HG02885 (cell line): ENCODE measurements at regions not wholly inside any gene's neighbourhood (a gene's known extent, or its start where the extent isn't known, plus 50 kb on each side); places are given as distances from the start of the nearest gene placed in this dataset.

Source experiments
- ATAC-seq: cut with Tn5 transposase; IDR thresholded peaks from one replicate; pipeline ENCODE4 v1.9.1; 2021; ENCODE audit warnings: mild to moderate bottlenecking; ENCODE audit not compliant: unreplicated experiment, poor library complexity

DNA sequence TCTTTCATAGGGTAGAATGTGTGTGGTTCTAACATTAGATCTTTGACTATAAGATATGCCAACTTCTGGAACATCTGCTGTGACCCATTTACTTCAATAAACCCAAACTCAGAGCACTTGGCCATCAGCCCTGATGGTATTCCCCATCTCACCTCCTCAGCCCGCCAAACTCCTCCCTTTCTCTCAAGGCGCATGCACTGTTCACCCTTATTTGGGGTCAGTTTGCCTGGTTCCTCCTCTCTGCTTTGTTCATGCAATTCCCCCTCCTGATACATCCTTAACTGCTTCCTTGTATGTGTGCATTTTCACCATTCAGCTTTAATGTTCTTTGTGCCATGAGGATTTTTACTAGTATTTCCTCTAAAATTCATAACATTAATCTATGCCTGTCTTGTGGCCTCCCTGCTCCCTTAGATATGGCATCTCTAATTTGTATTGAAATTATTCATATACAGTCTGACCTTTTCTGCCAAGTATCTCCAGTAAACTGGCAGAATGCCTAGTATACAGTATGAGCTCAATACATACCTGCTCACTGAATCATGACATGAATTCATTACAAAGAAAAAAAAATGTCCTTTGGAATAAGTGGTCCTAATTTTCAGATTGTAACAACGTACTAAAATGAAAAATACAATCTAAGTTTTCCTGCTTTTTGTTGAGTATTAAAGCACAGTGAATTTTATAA, 336.8 kb upstream of the IGFBP3 start:
- no peak for ATAC-seq

- no peak for ATAC-seq
Observed at GRCh38 chr7:46256870-46257661, 336.0 kb upstream of the IGFBP3 start.

DNA sequence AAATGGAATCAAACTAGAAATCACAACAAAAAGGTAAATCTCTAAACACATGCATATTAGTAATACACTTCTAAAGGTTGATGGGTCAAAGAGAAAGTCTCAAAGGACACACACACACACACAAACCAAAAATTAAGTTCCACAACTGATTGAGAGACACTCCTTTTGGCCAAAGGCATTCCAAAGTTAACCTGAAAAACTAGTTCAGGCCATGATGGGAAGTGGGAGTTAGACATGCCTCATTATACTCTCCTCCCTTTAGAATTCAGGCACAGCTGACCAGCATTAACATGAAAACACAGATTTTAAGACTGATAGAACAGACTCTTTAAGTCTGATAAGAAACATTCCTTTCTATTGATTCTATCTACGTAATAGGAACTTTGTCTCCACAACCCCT, 332.4 kb upstream of the IGFBP3 start:
- ATAC-seq = no peak

DNA sequence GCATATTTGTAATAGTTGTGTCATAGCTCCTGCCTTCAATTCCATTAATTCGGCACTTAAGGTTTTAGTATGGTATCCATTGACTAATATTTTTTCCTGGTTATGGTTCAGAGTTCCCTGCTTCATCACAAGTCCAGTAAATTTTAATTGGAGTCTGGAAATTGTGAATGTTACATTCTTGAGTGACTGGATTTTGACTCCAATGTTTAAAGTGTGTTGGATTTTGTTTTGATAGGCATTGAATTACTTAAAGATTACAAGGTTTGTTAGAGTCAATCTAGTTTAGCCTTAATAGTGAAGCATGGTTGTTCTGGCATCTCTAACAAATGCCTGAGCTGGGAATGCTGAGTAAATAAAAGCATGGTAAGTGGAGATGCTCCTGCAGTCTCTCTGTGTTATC, 326.6 kb upstream of the IGFBP3 start:
- ATAC-seq = no peak

- no peak for ATAC-seq
Observed at GRCh38 chr7:46245586-46246111, 324.6 kb upstream of the IGFBP3 start.

GRCh38 chr7:46244757-46245156, 323.7 kb upstream of the IGFBP3 start:
- no peak for ATAC-seq

DNA sequence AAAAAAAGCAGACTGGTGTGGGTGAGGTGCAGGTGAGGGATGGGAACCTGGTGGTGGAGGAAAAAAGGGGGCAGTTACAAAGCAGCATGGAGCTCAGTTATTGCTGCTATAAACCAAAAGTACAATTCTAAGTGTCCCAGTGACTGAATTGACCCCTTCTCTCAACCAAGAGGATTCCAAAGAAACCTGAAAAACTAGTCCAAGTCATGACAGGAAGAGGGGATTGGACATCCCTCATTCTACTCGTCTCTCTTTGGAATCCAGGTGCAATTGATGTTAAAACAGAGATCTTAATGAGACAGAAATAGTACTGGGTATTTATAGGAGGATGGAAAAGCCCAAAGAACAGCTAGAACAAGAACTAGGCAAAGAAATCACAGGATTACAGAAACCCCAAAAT, 322.3 kb upstream of the IGFBP3 start:
- ATAC-seq = no peak

- no peak for ATAC-seq
Observed at GRCh38 chr7:46239846-46240245, 318.8 kb upstream of the IGFBP3 start.

DNA sequence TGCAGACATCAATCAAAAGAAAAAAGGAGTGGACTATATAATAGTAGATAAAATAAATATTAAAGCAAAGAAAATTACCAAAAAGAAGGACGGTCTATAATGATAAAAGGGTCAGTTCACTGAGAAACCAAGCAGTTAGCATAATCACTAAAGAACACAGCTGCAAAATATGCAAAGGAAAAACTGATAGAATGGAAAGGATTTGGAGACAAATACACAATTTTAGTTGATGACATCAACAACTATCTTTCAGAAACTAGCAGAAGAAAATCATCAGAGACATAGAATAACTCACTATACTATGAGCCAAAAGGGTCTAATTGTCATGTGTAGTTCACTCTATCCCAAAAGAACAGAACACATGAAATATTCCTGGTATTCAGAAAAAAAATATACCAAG, 316.4 kb upstream of the IGFBP3 start:
- ATAC-seq = no peak

- peak; percentile 69 for ATAC-seq
Observed at GRCh38 chr7:46233585-46234329, 312.7 kb upstream of the IGFBP3 start.

- no peak for ATAC-seq
Observed at GRCh38 chr7:46230990-46231305, 309.9 kb upstream of the IGFBP3 start.

DNA sequence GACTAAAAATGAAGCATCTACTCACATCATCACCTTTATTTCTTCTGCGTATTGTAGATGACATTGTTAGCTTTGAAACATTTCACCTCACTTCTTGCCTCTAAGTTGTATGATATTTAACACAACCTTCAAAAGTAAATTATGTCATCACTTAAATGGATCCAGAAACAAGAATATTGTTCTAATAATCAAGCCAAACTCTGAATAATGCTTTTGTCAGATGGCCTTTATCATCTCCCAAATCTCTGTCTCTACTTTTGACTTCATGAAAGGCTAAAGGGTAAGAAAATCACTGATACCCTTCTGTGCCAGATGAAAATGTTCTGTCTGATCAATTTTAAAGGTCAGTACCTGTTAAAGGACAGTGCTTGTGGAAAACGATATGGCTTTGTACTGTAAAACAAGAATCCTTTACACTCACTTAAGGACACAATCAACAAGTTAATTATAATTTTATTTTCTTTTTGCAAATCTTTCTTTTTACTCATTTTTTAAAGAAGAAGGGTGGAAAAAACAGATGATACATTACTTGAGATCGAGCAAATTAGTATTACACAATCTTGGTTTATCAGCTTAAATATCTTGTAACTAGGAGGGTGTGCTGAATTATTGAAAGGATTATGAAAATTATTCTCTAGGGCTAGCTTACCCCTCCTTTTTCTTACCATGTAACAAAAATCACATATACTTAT, 309.4 kb upstream of the IGFBP3 start:
- no peak for ATAC-seq

DNA sequence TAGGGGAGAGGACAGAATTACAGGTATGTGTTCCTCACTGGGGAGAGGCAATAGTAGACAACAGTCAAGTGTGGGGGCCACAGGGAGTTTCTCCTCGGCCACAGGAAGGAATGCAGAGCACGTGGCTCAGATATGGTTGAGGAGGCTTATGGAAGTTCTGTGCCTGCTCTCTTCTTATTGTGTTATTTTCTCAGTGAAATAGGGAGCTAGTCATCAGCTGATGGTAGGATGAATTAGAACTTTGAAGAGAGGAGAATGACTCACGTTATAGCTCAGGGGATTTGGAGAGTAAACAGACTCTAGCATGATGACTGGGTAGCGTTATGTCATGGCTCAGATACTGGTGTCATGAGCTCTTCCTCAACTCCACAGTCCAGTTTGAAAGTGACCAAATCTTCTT, 308.3 kb upstream of the IGFBP3 start:
- ATAC-seq = no peak

GRCh38 chr7:46226860-46227259, 305.8 kb upstream of the IGFBP3 start:
- ATAC-seq = no peak

DNA sequence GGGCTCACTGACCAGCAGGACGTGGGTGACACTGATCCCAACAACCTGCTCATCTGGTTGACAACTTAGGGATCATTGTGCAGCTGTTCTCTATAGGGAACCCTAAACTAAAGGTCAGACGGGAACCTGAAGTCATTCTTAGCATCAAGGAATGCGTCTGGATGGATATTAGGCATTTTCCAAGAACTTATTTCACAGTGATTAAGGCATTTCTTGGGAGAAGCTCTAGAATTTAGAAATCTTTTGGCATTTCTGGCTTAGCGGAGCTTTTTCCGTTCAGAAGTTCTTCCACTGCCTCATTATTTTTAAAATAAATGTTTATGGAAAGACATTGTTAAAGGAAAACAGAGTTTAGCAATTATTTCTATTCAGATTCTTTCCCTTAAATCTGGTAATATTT, 303.3 kb upstream of the IGFBP3 start:
- no peak for ATAC-seq

GRCh38 chr7:46220066-46220630, 299.1 kb upstream of the IGFBP3 start:
- no peak for ATAC-seq

DNA sequence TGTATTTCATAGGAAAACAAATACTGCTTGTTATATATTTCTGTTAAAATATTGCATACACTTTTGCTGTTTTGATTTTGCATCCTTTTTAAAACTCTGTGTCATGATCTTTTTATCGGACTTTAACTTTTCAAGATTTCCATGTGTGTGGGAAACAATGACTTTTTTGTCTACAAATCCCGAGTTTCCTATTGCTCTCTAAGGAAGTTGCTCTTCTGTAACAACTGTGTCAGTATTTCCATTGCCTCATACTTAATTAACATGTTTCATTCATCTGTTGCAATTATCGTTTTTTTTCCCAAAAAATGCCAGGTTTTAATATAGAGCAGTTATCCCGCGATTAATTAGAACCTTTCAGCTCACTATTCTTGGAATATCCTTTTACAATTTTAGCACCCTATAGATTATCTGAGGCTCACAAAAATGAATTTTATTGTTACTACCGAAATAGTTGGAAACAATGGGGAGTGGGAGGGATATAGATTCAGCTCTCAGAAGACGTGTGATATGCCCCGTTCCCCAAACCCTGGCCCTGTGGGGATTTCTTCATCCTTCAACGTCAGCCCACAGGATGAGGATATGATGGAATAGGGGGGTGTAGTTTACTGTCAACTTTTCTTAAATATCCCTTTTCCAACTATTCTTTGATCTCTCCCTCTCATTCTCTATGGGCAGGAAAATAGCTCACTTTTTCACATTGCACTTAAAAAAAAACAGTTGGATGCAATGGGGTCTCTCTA, 297.6 kb upstream of the IGFBP3 start:
- no peak for ATAC-seq

DNA sequence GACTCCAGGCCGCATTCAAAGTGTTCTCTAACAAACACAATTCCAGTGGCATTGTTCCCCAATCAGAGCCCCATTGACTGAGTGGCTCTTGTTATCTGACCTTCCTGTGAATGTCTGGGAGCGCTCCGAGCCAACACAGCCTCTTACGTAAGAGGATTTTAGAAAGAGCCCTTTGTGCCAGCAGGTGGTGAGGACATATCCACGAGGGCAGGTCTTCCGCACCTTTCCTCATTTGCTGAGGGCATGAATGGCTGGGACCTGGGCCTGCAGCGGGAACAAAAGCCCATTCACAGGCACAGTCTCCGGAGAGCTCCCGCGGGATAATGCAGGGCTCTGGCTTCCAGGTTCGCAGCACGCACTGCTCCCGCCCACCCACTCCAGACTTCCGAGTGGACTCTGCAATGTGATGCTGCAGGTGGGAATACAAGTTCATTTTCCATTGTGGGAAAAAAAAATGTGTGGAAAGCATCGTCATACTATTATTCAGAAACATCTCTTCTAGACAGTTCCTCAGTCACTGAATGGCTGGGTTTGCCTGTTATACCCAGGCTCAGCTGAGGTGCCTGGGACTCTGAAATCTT, 295.0 kb upstream of the IGFBP3 start:
- ATAC-seq = no peak

GRCh38 chr7:46214526-46214925, 293.5 kb upstream of the IGFBP3 start:
- no peak for ATAC-seq
